Stimulated activated CD4-positive, alpha-beta T cell treated with anti-CD3 and anti-CD28 coated beads, TNF-alpha, amount 100 ng/mL, for 48 hours (primary cell): ENCODE measurements at regions not wholly inside any gene's neighbourhood (a gene's known extent, or its start where the extent isn't known, plus 50 kb on each side); places are given as distances from the start of the nearest gene placed in this dataset.

Experiments
- DNase-seq, 3 donors: peaks; one replicate each; pipeline ENCODE4 v3.0.0-alpha.2; 2020; ENCODE audit warnings: low read depth in 3 of 3

- DNase-seq: no peak
Observed at GRCh38 chr16:54577651-54578128, 291.1 kb upstream of the IRX3 start.

DNA sequence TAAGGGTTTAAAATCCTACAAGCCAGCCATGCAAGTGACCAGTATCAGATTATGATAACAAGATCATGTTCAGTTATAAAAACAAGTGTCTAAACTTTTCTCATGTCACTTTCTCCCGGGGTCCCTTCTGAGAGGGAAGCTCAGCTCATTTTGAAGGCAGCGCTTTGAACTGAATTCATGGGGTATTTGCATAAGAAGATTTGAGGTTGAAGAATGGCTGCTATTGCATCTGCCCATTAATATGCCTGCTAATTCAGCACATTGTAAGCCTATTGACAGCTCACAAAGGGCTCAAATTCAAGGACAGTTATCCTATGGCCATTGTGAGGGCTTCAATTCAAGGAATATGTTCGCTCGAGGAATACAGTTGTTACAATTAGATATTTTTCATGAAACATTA, 290.2 kb upstream of the IRX3 start:
- no peak for DNase-seq

DNA sequence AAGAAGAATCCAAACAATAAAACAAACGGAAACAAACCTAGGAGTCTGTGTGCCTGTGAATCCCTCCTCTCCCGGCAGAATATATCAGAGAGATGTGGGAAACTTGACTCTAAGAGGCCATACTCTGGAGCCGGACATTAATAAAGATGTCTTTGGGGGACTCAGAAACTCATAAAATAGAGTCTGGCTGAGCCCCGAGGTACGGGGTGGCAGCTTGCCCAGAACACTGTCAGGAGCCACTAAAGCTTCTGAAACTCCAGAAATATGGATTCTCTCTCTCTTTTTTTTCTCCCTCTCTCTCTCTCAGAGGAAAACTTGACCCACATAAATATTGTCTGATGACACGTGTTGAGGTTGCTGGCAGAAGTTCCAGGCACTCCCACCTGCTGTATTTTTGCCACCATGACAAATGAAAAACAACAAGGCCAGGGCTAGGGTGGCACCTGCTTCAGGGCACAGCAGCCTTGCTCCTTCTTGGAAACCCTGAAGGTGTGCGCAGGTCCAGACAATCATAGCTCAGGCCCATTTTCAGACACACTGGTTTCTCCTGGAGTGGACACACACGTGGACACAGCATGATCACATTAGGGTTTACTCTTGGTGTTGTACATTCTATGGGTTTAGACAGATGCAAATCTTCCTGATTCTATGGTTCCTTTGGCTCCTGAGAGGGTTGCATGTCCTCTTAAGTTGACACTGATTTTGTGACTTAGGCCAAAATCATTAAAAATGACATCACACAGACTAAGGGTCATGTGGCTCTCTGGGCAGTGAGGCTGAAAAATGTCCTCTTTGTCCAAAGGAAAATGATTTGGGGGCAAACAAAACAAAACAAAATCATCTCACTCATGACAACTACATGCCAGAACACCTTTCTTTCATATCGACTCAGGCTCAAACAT, 282.6 kb upstream of the IRX3 start:
- DNase-seq: no peak

- no peak for DNase-seq
Observed at GRCh38 chr16:54564841-54565240, 278.3 kb upstream of the IRX3 start.

GRCh38 chr16:54554581-54554980, 268.0 kb upstream of the IRX3 start:
- DNase-seq: no peak

DNA sequence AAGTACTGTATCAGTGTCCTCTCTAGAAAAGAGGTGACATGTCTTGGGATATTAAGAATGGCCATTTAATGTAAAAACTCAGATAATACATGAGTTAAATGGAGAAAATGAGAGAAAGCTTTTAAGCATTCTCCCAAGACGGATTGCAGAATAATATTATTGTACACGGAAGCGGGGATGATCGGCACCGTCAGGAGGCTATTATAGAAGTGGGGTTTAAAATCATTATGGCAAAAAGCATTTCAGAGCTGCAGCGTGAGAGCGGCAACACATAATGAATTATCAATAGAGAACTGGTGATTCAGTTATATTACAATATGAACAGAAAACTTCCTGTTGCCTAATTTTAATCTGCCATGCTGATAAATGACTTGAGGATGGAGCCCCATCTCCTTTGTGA, 261.7 kb upstream of the IRX3 start:
- no peak for DNase-seq

GRCh38 chr16:54547052-54547451, 260.5 kb upstream of the IRX3 start:
- DNase-seq: no peak

DNA sequence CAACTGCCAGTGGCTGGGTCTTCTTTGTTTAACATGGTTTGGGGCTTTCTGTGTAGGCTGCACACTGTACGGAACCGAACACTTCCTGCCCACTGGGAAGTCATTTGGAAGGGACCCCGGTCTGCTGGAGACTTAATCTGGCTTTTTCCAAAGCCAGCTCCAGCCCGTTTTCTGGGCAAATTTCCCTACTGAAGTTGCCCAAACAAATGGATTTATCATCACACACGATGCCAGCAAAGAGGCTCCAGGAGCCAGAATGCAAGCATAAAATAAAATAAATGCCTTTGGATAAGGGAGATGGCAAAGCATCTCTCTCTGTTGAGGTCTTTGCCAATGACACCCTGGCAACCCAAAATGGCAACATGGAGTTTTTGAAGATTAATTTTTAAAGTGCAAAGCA, 259.9 kb upstream of the IRX3 start:
- no peak for DNase-seq

DNA sequence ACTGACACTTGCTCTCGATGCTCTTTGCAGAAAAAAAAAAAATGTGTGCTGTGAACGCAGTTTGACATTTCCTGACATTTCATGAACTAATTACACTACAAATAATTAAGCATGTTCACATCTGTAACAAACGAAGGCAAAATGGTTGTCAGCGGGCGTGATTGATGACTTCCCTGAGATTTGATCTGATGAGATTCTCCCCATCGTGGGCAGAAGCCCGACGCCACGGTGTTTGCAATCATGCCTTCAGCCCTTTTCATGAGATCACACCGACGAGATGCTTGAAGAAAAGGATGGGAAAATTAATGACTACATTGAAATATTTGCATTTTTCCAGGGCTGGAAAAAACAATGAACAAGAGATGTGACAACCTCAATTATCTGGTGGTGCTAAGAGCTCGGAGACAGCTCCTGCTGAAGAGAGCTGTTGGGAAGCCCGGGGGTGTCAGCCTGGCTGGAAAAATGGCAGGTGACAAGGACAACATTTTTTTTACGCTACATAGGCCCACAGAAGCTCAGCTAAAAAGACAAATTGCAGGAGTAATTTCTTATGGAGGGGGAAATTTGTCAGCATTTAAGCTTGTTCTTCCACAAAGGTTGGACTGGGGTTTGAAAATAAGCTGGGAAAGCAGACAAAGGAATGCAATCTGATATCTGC, 259.4 kb upstream of the IRX3 start:
- no peak for DNase-seq

GRCh38 chr16:54544553-54545180, 258.1 kb upstream of the IRX3 start:
- DNase-seq: no peak

DNA sequence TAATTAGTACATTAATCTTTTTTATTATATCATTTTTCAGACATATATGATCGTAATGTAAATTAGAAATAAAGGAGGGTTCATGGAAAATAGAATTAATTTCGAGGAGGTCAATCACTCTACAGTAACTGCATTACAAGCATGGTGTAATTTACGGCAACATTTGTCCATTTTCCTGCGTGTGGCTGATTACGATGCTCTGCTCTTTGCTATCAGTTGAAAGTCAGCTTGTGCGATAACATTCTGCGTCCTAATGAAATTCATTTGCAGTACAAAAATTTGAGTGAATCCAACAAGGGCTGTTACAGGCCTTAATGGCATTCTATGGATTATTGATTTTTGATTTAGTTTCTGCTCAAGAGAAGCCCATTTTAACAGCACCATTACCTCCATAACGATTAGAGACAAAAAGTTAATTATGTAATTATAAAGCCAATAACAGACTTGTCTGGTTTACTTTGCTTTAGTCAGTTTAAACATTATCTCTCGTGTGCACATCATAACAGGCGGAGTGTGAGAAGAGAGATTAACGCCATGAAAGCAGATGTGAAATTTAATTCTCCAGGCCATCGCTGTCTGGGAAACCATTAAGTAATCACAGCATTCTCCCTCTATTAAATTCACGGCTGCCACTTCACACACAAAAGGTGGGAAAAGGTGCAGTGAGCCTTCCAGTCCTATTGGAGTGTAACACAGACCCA, 256.4 kb upstream of the IRX3 start:
- DNase-seq: no peak

DNA sequence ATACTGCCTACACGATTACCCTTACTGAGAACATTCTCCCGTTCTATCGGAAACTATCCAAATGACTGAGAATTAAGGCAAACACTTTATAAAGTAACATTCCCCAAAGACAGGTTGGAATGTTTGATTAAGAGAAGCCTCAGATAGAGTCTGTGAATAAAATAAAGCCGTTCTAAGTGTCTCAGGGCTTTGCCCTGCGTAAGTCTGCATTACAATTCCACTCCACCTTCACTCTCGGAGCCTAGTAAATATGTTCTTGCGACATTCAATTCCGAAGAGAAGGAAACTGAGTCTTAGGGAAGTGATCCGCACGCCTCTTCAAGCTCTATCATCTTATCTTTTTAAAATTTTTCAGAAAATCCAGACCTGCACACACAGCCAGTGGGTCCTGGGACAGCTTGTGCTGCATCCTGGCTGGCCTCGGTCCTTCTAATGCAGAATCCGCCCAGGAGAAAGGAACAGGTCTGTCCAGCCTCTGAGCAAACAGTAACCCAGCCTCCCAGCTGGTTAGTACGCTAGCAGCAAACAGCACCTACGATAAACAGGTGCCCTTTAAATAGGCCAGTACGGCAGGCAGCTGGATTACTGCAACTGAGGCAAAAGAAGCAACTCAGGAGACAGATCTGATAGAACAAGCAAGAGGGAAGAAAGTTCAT, 254.1 kb upstream of the IRX3 start:
- DNase-seq: no peak

DNA sequence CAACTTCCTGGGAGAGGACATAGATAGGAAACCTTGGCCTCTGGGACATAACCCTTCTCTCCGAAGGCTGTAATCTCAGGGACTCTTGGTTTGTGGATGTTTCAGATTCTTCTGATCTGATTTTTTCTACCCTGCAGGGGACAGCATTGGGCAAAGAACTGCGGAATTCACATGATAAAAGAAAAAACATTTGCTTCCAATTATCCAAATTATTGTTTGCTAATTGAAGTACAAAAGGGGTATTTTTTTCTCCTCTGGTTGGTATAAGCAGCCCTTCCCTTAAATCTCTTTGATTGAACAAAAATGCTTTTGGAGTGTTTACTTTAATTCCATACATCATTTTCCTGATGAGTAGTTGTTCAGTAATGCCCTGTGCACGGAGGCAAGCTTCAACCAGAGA, 251.7 kb upstream of the IRX3 start:
- no peak for DNase-seq

DNA sequence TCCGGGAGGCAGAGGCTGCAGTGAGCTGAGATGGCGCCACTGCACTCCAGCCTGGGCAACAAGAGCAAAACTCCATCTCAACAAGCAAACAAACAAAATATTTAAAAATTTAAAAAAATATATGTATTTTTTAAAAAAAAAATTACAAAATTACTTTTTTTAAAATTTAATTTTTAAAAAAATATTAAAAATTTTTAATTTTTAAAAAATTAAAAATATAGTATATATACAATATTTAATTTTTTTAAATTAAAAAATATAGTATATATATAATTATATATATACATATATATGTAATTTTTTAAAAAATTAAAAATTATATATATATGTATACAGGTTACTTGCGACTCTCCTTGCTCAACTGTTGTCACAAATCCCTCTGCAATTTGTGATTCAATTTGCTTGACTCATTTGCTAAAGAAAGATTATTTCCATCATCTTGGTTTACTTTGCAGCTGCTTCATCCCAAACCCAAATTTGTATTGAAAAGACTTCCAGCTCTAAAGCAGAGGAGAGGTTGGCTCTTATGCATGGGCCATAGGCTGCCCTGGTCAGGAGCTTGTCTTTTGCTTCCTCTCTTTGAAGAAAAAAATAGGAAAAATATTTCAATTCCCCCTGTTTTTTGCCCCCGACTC, 247.4 kb upstream of the IRX3 start:
- no peak for DNase-seq

GRCh38 chr16:54526916-54527315, 240.3 kb upstream of the IRX3 start:
- DNase-seq: no peak

GRCh38 chr16:54526087-54526486, 239.5 kb upstream of the IRX3 start:
- DNase-seq: no peak

- DNase-seq: no peak
Observed at GRCh38 chr16:54525104-54525503, 238.5 kb upstream of the IRX3 start.

DNA sequence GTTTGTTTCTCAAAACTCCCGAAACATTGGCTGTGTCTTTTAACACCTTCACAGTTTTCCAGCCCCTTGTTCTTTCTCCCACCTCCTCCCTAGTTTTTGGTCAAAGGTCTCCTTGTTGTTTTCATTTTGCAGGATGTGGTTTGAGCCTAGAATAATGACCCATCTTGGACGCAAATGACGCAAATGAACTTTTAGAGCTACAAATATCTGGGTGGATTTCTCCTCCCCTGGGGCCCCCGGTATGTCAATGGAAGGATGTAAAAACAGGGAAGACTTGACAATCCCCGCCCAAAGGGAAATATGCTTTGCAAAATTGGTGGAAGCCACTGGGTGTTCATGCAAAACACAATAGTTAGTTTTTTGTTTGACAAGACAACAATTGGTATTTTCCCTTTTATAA, 236.0 kb upstream of the IRX3 start:
- no peak for DNase-seq

GRCh38 chr16:54521327-54521726, 234.7 kb upstream of the IRX3 start:
- no peak for DNase-seq

DNA sequence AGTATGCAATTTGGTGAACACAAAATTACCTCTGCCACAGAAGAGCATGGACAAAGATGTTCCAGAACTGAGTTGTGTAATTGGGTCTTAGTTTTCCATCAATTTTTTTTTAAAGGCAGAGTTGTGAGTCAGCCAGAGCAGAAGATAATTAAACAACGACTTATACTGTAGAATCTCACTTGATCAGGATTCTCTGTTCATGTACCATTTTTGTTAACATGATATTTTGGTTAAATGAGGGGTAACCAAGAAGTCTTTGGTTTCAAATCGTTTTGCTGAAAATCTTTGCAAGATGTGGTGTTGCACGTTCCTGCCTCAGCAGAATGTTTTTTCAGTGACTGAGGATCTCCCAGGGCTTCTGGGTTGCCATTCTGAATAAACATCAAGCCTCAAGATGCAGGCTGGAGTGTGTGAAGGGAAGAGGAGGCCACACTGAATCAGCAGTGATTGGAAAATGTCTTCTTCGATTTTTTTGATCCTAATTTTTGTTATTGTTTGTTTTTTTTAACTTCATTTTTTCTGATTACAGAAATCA, 232.6 kb upstream of the IRX3 start:
- no peak for DNase-seq

- DNase-seq: no peak
Observed at GRCh38 chr16:54517181-54517580, 230.6 kb upstream of the IRX3 start.
